Activated CD4-positive, CD25-positive, alpha-beta regulatory T cell treated with anti-CD3 and anti-CD28 coated beads, Interleukin-2, amount 50 U/mL, for 72 hours (primary cell): ENCODE measurements at regions not wholly inside any gene's neighbourhood (a gene's known extent, or its start where the extent isn't known, plus 50 kb on each side); places are given as distances from the start of the nearest gene placed in this dataset.
"Not testable (repeated sequence)": the region's sequence is repeated elsewhere in the genome, so short reads cannot be mapped to it uniquely, and the experiment has no call there.

Source experiments
- DNase-seq: peaks from one replicate; pipeline ENCODE4 v3.0.0; 2021

DNA sequence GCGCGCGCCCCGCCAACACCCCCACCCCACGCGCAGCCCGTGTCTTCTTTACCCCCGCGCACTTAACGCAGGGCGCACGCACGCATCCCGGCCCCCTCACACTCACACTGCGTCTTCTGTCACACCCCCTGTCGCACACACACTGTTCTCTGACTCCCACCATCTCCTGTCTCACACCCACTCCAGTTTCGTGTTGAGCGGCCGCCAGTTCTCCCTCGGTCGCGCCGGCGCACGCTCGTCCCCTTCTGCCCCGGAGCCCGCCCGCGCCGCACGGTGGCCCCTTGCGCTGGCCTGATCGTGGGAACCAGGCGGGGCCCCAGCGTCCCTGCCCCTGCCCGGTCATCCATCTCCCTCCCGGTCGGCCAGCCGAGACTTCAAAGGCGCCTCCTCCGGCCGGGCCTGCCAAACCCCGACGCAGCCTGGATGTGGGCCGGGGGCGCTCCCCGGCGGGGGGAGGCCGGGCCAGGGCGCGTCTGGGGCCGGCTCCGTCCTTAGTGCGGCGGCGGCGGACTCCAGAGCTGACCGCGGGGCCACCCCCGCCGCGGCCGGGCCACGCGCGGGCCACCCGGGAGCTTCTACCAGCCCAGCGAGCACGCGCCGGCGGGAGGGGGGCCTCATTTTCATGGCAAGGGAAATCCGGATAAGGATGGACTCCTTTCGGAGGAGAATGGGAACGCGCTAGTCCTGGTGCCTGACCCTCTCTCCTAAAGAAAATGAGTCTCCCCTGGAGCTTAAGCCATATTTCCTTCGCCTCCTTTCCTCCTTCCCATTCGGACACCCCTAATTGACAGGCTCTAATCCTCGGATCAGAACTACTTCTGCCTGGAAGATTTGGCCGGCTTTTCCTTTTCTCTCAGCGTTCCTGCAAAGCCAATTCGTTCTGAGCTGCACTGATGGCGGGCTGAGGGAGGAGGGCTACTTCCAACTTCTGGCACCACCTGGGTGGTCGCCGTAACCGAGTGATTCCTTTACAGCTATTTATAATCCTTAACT, 82.0 kb upstream of the HMGA2 start:
- no peak for DNase-seq

- not testable (repeated sequence) for DNase-seq
Measured at GRCh38 chr12:65744236-65744840, 79.9 kb upstream of the HMGA2 start.

DNA sequence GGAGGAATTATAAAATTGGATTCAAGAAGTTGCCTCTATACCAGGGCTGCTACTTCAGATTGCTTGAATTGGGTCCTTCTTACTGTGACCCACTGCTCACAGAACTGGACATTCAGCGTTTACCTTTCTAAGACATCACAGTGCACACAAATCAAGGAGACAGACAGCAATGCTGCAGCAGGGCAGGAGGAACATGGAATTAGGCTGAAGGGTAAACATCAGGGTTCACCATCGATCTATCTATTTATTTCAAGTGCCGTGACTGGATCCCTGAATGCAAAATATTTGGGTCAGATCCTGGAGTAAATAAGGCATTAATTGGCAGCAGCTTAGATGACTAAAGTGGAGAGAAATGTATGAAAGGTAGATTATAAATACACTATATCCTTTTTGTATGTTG, 76.9 kb upstream of the HMGA2 start:
- DNase-seq = no peak

DNA sequence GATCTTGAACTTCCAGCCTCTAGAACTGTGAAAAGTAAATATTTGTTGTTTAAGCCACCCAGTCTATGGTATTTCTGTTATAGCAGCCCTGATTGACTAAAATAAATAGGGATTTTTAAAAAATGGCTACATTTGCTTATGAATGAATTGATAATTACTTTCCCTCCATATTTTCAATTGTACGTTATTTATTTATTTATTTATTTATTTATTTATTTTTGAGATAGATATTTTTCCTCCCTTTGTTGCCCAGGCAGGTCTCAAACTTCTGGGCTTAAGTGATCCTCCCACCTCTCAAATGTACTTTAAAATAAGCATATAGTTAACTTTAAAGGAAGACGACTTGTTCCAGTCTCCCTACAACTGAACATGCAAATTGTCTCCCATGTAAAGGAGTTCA, 76.0 kb upstream of the HMGA2 start:
- DNase-seq = no peak

DNA sequence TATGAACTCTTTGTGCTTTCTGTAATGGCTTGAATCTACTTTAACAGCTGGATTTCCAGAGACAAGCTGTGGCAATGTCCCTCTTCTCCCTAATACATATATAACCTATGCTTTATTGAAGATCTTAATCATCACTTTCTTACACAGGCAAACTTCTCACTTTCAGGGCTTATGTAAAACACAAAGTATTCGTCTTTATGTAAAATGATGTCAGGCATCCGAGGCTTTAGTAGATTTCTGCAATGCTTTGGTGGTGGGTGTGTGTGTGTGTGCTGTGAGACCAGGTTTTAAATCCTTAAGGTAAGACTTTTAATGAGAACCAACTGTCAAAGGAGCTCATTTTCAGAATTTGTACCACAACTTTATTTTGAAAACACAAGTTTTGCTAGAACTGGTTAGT, 70.0 kb upstream of the HMGA2 start:
- no peak for DNase-seq

- DNase-seq = no peak
Measured at GRCh38 chr12:65754744-65755595, 69.3 kb upstream of the HMGA2 start.

DNA sequence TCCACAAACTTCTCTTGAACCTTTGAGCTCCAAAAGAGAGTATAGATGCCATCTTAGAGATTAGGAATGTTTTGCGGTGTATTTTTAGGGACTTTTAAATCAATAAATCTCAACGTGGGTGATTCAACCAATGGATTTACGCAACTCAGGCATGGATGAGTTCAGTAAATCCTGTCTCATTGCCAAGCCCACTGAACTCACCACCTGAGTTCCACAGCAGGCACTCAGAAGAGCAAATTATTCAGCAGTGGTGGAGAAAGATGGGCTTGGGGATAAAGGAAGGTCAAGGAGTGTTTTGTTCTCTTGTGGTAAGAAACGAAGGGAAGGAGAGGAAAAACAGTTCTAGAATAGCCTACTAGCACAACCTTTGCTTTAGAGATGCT, 68.7 kb upstream of the HMGA2 start:
- DNase-seq = no peak

- no peak for DNase-seq
Measured at GRCh38 chr12:65756267-65756666, 68.0 kb upstream of the HMGA2 start.

DNA sequence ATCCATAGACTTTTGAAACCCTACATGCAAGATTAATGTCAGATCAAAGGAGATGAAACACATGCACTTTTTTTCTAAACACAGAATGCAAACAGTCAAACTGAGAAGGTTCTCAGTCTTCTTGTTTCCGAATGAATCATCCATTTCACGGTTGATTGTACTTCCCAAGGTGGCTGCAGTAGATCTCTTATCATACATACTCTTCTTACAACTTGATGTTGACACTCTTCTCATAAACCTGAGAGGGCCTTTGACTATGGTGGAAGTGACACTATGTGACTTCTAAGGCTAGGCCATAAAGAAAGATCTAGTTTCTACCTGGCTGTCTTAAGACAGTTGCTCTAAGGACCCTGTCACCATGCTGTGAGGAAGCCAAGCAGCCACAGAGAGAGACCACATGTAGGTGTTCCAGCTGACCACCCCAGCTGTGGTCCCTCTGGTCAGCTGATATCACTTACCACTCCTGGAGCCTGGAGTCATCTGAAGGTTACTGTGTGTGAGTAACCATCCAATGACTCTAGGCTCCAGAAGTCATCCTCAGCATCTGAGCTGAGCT, 67.2 kb upstream of the HMGA2 start:
- no peak for DNase-seq

GRCh38 chr12:65758401-65758800, 65.9 kb upstream of the HMGA2 start:
- no peak for DNase-seq

DNA sequence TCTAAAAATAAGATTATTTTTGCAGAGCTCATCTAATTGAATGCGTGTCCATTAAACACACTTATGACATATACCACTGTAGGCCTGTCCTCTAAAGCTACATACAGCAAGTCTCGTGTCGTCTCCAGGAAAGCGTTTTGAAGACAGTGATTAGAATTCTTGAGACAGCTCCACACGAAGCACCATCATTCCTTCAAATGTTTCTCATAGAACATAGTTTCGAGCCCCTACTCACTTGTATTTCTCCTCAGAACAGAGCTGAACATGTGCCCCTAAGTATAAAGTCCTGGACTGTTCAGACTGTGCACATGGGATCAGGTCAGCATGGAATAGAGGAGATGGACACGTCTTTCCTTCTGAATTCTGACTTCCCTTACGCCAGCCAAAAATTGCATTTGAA, 64.5 kb upstream of the HMGA2 start:
- DNase-seq = no peak

DNA sequence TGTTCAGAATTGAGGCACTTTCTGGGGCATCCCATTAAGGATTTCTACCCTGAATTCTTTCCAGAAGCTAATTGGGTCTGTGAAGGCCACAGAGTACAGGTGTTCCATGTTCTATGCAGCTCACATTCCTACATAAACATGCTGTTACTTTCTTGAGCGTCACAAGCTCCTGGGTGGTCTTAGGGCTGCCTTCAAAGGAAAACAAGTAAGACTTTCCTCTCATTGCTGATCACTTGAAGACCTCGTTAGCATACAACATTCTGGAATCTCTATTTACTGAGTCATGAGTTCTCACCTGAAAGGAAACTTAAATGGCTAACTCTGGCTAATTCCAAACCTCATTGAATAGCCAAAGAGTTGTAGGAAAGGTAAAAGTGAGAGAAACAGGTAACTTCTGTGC, 63.0 kb upstream of the HMGA2 start:
- no peak for DNase-seq

DNA sequence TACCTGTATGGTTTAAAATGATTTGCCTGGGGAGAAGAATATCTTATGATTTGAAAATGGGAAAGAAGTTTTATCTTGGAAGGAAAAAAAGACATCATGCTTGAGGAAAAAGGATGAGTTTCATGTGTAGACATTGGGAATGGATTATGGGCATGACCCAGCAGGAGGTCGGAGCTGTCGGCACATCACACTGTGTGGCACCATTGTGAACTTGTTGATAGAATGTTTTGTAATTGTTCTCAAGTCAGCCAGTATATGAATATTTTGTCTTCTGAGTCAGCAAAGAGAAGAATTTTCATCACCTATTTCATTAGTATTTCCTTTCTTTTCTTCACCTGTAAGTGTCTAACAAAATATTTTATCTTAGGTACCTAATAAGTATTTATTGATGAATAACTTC, 60.0 kb upstream of the HMGA2 start:
- DNase-seq = no peak

- DNase-seq = no peak
Measured at GRCh38 chr12:65765436-65765813, 58.9 kb upstream of the HMGA2 start.

GRCh38 chr12:65769880-65770279, 54.4 kb upstream of the HMGA2 start:
- DNase-seq = no peak
